ENCODE measurements at regions not wholly inside any gene's neighbourhood (a gene's known extent, or its start where the extent isn't known, plus 50 kb on each side); places are given as distances from the start of the nearest gene placed in this dataset.

DNA sequence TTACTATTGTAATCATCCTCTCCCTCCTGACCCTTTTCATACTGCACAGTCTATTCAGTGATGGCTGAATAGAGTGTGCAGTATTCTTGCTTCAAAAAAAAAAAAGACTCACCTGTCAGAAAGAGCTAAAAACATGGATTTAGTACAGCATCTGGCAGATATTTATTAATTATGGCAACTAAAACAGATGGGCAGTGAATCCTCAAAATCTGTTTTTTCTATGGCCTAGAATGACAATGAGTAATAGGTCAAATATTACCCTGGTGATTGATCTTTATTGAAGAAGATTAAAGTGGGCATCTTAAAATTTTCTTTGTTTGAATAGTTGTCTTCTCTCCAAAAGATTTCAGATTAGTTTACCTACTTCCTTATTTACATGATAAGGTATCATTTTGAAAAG lies 543.6 kb downstream of the FOXG1 start:
- DNase-seq, result no peak

DNA sequence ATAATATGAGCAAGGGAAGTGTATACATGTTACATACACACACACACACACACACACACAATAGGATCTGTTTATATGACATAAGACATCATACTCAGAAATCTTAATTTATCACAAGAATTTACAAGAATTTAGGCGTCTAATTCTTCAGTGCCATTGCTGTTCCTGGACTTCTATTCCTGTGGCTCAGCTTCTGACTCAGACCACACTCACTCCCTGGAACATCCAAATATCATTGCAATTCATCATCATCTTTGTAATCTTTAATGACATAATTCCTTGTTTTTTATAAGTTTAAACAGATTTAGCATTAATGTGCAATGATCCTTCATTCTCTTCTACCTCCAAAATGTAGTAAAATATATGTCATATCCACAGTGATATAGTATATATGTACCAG lies 544.2 kb downstream of the FOXG1 start:
- no peak for DNase-seq

DNA sequence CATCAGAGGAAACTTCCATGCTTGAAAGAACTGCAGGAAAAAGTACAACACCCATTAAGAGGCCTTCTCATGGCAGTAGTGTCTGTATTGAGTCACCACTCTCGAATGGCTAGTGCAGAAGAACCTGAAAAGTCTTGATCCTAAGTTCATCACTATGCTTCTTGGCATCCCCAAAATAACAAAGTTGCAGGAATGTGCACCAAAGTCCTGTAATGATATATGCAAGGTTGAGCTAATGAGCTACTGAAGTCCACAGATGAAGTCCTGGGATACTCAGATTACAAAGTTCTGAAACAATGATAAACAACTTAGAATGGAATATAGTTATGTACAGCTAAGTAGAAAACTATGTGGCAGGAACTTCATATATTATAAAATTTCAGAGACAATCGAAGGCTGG lies 545.4 kb downstream of the FOXG1 start:
- DNase-seq, result no peak

- no peak for DNase-seq
Measured at GRCh38 chr14:29316936-29317335, 550.3 kb downstream of the FOXG1 start.

GRCh38 chr14:29317423-29317822 lies 550.8 kb downstream of the FOXG1 start:
- DNase-seq, result no peak

DNA sequence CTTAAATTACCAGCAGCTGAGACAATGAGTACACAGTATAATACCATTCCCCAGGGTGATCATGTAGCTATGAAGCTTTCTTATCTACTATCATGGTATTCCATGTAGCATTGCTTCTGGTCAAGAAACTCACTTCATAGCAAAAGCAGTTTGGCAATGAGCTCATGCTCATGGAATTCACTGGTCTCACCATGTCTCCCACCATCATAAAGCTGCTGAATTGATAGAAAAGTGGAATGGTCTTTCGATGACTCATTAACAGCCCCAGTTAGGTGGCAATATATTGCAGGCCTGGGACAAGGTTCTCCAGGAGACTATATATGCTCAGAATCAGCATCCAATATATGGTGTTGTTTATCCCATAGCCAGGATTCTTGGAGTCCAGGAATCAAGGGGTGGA lies 553.7 kb downstream of the FOXG1 start:
- DNase-seq, result no peak

GRCh38 chr14:29321646-29322045 lies 555.1 kb downstream of the FOXG1 start:
- DNase-seq, result no peak

DNA sequence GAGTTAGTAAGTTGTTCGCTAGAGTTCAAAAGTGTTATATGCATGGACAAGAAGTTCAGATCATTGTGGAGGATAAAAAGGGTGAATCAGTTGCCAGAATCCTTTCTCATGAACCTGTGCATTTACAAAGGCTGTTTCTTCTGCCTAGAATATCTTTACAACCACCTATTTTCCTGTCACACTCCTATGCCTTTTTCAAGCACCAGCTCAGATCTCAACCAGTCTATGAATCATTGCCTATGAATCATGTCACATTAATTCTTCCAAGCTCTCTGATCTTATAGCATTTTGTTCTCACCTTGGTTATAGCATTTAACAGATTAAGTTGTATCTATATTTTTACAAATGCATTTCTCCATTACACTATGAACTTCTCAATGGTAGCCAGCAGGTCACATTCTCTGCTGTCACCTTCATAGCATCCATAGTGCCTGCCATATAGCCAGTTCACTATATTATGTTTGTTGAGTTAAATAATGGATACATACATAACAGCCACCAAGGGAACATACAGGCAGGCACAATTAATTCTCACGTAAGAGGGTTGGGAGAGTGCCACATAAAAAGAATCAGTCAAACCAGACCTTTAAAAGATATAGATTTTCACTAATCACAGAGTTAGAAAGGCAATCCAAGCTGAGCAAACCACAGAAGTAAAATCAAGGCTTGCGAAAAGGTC lies 573.0 kb downstream of the FOXG1 start:
- DNase-seq, result no peak

DNA sequence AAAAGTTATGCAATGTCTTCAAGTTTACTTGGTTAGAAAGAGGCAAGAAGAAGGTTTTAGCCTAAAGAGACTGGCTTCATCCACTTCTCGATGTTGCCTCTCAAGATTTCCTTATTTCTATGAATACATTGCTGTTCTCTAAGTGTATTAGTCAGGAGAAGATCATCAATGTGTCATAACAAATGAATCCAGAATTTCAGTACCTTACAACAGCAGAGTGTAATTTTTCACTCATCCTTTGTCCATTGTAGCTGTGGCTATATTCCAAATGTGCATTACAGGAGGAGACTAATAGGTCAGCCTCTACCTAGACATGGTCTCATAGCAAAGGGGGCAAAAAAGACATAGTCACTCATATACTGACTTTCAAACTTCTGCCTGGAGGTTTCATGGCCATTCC lies 579.1 kb downstream of the PRKD1 start:
- no peak for DNase-seq

DNA sequence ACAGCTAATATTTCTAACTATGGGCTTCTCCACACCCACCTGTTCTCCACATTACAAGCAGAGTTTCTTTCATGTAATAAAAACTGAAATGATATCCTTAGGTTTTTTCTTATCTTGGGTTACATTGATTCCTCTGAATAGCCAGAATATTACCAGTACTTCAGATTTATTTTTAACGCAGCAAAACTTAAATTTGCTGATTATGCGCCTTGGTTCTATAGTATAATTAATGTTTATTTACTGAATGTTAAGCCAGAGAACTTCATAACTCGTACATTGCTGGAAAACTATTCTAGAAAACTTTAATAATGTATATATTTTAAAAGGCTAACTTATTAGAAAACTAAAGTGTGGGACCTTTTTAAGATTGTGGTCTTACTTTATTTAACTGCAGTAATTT lies 577.2 kb downstream of the PRKD1 start:
- no peak for DNase-seq

GRCh38 chr14:29351996-29352705 lies 575.5 kb downstream of the PRKD1 start:
- DNase-seq, result no peak

DNA sequence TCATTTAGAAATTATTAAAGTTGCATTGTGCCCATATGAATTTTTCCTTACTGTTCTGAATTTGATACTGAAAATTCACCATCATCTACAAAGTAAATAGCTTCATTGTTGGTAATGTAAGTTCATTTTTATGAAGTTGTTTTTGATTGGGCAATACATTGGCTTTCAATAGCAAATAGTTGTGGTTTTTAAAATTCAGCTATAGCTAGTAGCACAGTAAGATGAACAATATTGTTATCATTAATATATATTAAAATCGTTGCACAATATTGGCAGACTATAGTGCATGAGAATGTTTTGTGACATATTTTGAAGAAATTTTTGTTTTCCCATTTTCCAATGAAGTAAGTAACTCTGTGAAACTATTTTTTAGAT lies 575.0 kb downstream of the PRKD1 start:
- DNase-seq, result no peak

- DNase-seq, result no peak
Measured at GRCh38 chr14:29353513-29353912, 574.1 kb downstream of the PRKD1 start.

- no peak for DNase-seq
Measured at GRCh38 chr14:29354486-29354885, 573.2 kb downstream of the PRKD1 start.

DNA sequence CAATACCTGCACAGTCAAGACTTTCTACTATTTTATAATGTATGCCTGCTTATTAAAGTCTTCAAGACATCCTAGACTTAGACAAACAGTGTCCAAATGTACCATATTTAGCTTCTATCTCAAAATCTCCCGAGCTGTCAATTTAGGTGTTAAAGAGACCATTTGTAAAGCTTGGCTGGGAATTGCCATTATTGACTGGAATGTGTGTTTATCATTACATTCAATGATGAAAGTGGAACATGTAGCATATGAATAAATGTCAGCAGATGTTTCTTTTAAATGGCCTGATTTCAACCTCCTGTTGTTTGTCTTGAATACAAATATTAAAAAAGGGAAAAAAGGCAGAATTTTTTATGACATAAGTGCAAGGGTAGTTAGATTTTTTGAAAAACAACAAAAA lies 572.3 kb downstream of the PRKD1 start:
- no peak for DNase-seq

GRCh38 chr14:29355846-29356245 lies 571.8 kb downstream of the PRKD1 start:
- no peak for DNase-seq

DNA sequence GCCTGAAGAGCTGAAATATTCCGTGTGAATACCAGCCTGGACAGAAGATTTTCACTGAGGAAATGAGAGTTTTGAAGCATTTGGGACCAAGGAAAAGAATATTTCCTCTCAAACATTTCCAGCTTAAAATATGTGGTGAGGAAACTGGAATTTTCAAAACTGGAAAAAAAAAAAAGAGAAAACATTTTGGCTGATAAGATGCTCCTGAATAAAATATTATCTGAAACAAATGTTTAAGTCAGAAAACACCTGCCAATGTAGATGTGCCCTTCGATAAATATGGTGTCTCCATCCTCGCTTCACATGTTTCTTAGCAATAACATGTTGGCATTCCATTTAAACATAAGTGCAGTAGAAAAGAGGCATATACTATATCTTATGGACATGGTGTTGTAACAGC lies 567.0 kb downstream of the PRKD1 start:
- DNase-seq, result no peak

GRCh38 chr14:29370024-29370423 lies 557.6 kb downstream of the PRKD1 start:
- DNase-seq, result no peak

DNA sequence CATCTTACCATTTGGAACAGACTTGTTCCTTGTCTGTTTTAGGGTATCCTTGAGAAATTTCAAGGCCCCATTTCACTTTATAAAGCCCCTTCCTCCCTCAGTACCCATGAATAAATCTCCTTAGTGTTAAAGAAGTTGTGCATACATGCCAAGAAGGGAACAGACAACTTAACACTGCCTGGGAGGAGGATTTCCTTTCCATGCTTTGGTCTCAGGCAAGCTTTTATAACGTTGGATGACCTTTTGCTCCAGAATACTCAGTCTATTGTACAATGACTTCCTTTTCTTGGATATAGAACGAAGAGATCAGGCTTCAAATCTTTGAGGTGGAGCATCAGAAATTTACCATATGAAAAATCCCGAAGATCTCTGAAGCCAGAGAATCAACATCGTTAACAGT lies 551.4 kb downstream of the PRKD1 start:
- DNase-seq, result no peak

DNA sequence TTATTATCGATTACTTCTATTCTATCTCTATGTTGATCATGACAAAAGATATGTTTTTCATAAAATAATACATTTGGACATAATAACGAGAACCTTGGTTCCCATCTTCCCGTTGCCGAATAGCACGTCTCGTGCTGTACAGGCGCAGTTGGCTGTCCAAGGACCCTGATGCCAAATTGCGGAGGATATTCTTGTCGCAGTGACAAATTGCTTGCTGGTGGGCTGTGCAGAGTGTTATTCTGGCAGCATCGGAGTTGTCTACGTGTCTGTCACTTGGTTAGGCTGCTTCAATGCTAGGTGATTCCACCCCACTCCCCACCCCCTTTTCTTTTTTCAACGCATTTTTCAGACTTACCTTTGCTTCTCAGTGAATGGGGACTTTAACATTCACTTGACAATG lies 546.8 kb downstream of the PRKD1 start:
- no peak for DNase-seq

DNA sequence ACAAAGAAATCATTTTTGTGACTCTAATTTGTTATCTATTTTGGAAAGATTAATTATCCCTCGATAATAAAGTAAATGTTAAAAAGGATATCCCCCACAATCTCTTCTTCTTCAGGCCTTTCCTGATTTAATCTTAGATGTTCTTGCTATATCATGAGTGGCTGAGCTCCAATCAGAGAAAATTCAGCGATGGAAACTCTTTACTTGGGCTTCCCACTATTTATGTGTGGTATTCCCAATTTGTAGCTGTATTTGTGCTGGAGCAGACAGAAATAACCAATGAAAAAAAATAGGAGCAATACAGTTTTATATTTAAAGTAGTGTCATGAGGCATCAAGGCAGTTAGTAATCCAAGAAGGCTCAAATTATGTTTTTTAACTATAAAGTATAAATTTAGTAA lies 539.1 kb downstream of the PRKD1 start:
- DNase-seq, result no peak

DNA sequence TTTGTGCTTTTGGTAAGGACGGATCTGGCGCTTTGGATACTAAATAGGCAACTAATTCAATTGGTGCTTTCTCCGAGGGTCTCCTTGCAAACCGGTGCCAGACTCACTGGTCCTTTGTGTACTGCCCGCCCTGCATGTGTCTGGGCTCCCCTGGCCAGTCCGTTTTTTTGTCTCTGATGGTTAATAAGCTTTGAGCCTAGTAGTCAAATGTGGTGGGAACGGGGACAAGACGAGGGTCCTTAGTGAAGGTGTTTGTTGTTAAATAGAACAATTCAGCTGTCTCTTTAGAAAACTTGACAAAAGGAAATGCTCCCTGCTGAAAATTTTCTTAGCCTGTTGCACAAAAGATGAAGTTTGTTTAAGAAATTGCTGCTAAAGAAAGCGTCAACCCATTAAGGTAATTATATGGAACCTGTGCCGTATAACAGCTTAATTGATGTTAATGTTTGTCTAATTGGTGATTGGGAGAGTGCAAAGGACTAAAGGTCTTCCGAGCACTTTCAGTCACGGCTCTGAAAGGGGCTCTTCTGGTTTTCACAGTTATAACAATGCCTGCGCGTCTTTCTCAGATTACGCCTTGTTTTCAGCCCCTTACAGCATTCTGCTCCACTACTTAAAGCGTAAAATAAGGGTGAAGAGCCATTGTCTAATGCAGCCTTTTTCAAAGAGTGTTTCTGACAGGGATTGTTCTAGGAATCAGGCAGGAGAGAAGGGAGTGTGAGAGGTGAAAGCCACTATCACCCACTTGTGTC lies 537.4 kb downstream of the PRKD1 start:
- no peak for DNase-seq

DNA sequence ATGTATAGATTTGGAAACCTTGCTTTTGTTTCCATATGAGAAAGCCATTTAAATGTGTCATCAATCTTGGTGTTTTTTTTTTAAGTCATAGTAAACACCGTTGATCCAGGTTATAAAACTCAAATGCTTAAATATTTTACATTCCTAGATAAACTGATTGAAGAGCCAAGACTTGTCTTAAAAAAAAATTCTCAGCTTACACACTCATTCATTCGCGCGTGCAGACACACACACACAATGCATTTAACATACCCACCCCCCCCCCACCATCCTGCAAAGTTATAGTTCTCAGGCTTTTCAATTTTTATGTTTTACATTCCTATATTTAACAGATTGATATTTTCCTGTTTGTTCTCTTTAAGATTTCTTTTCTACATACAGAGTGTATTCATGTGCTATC lies 536.4 kb downstream of the PRKD1 start:
- no peak for DNase-seq

DNA sequence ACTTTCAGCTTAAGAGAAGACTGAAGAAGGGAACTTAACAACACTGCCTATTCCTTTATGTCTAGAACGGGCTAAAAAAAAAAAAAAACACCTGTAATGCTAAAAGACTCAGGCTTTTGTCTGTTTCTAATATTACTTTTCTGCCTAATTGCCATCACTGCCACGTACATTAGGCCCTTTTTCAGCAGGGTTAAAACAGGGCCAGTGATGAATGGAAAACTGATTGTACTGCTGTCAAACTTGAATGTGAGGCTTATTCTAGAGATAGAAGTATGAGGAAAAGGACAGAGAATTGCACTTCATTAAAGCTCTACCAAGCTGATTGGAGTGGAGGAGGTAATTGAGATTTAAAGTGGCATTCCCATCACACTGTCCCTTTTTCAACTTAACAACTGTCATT lies 535.8 kb downstream of the PRKD1 start:
- DNase-seq, result no peak

All from activated CD4-positive, alpha-beta T cell treated with anti-CD3 and anti-CD28 coated beads for 48 hours (primary cell).